GM10248 (cell line): ENCODE measurements at regions not wholly inside any gene's neighbourhood (a gene's known extent, or its start where the extent isn't known, plus 50 kb on each side); places are given as distances from the start of the nearest gene placed in this dataset.

Experiments used
- CTCF ChIA-PET: fragments of 300-600 bp; sonication (Branson Sonifier 250); formaldehyde crosslinking; extraction: SDS; loops from one replicate; lab custom pipeline; 2021; ENCODE audit warnings: antibody characterized with exemption; lab: Yijun Ruan, JAX
- POLR2A ChIA-PET: fragments of 350-650 bp; sonication (Branson Sonifier 250); formaldehyde crosslinking; extraction: SDS; loops from one replicate; lab custom pipeline; 2020; ENCODE audit warnings: antibody characterized with exemption; lab: Yijun Ruan, JAX
- DNase-seq: peaks from one replicate; pipeline ENCODE4 v3.0.0; 2012; ENCODE audit errors: extremely low spot score
- TF ChIP-seq, protein P1 (sequence below): IDR thresholded peaks from 2 replicates; pipeline ENCODE4 v1.5.1; 2012; ENCODE audit warnings: mild to moderate bottlenecking, low read depth; ENCODE audit errors: extremely low read depth, missing control alignments, control extremely low read depth

DNA sequence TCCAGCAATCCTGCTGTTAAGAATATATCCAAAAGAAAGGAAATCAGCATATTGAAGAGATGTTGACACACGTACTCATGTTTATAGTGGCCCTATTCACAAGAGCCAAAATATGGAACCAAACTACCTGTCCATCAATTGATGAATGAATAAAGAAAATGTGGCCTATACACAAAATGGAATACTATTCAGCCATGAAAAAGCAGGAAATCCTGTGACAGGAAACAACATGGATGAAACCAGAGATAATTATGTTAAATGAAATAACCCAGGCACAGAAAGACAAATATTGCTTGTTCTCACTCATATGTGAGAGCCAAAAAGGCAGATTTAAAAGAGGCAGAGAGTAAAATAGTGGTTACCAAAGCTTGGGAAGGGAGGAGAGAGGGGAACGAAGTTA, 127.1 kb downstream of the KCNJ2 start:
- TF ChIP-seq, protein P1, sequence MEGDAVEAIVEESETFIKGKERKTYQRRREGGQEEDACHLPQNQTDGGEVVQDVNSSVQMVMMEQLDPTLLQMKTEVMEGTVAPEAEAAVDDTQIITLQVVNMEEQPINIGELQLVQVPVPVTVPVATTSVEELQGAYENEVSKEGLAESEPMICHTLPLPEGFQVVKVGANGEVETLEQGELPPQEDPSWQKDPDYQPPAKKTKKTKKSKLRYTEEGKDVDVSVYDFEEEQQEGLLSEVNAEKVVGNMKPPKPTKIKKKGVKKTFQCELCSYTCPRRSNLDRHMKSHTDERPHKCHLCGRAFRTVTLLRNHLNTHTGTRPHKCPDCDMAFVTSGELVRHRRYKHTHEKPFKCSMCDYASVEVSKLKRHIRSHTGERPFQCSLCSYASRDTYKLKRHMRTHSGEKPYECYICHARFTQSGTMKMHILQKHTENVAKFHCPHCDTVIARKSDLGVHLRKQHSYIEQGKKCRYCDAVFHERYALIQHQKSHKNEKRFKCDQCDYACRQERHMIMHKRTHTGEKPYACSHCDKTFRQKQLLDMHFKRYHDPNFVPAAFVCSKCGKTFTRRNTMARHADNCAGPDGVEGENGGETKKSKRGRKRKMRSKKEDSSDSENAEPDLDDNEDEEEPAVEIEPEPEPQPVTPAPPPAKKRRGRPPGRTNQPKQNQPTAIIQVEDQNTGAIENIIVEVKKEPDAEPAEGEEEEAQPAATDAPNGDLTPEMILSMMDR: no peak
- POLR2A ChIA-PET: no interaction called here
- DNase-seq: no peak
- CTCF ChIA-PET: interaction anchor here (1.6 kb wide), 1 partner anchor 10 kb away, joined by 3 read pairs; no protein-coding TSS in a partner anchor

DNA sequence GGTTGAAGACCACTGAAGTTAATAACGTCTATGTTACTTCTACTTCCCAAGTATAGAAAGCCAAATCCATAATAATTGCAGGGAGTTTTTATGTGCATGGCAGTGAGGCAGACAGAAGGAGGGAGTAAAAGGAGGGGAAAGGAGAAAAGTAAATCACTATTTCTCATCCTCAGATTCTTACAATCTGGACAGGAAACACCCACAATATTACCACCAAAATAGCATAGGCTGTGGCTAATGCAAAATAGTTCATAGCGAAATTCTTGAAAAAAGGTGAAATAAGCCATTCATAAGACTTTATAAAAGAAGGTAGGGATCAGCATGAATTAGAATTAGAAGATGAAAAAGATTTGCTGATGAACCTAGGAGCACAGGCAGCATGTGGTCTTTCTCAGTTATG, 128.1 kb downstream of the KCNJ2 start:
- ChIA-PET POLR2A (no interaction called here), CTCF (no interaction called here)
- TF ChIP-seq, protein P1: no peak
- no peak for DNase-seq

DNA sequence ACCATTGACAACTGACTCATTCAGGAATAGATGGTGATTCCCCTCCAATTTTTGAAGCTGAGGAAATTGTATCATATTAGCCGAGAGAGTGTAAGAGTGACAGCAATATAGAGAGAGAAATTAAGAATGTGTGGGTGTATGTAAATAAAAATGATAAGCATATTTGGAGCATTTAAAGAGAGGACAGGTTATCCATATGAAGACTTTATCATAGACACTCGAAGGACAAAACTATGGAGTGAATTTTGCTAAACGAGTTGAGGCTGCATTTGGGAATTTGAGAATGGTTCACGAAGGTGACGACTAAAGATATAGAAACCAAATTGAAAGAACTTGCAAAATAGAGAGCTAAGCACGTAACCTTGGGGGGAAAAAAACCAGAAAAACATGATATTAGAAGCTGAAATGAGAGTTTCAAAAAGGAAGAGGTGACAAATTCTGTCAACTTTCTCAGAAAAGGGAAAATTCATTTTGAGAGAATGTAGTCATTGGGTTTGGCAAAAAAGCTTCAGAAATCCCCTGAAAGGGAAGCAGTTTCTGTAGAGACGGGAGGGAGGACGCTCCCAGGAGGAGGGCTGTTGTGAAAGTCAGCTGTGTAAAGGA, 129.7 kb downstream of the KCNJ2 start:
- peak; percentile 49 for DNase-seq
- TF ChIP-seq, protein P1: no peak
- ChIA-PET POLR2A (no interaction called here), CTCF (interaction anchor here (1.8 kb wide), 1 partner anchor 254 kb away, joined by 6 read pairs; no protein-coding TSS in a partner anchor)

DNA sequence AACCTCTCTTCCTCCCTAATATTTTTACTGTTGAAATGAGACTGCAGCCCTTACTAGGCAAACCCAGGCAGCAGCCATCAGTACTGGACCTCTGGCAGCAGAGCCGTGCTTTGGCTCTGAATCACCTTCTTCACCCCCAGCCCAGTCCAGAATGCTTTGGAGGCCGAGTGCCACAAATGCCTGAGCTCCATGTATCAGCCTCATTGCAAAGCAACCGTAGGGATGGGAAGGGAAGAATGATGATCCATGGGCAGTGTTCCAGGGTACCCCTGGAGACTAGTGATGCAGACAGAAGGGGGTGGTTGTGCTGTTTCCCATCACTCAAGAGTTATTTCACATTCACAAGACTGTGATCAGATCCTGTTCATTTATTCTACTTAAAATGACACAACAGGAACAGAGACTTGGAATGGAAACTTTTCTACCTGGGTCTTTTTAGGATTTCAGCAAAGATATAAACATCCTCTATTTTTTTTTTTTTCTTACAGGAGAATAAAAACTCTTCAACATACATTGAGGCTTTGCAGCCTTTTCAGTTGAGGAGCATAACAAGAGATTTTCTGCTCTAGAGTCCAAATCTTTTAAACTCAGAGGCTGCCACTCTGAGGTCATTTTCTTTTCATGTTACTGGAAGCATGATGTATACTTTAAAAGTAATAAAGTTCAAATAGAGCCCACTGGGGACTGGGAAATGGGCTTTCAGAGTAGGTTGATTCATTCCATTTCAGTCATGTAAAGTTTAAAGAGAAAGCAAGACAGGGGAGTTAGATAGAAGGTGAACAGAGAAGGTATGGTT, 138.3 kb downstream of the KCNJ2 start:
- no peak for DNase-seq
- CTCF ChIA-PET: interaction anchor here (1.2 to 1.5 kb wide), 2 partner anchors 22 to 34 kb away, joined by 3 to 4 read pairs; no protein-coding TSS in a partner anchor
- POLR2A ChIA-PET: no interaction called here
- TF ChIP-seq, protein P1: no peak

DNA sequence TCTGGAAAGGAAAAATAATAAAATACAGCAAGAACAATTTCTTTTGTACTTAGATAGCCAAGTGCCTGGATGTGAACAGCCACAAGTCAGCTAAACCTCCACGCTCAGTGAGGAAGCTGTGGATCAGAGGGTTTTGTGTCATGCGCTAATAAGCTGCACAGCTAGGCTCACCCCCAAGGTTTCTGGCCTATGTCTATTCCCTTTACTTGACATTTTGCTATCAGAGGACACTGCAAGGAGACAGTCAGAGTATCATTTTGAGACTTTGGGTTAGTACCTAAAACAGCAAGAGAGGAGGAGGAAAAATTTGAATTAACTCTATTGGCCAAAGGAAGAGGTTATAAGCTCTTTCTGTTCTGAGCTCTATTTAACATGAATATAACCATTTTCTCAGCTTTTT, 139.3 kb downstream of the KCNJ2 start:
- ChIA-PET CTCF (interaction anchor here (1.2 to 1.5 kb wide), 2 partner anchors 21 to 33 kb away, joined by 3 to 4 read pairs; no protein-coding TSS in a partner anchor), POLR2A (no interaction called here)
- TF ChIP-seq, protein P1: no peak
- DNase-seq: no peak

DNA sequence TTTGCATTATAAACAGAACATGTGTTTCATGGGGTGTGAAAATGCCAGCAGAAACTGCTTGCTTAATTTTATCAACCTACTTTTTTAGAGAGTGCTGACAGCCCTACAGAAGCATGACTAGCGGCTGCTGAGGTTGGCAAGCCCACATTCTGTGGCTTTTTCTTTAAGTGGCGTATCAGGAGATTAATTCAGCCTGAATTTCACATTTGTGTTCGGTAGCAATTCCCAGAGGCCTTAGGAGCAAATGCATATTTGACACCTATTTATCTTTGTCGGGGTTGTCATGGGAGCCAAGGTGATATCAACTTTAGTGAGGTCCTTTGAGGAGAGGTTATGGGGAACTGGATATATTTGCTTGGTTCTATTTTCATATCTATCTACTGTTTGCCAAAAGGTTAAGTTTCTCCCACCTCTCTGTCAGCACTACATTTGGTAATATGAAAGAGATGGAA, 140.9 kb downstream of the KCNJ2 start:
- CTCF ChIA-PET: no interaction called here
- TF ChIP-seq, protein P1: no peak

More for the DNA sequence above, 140.9 kb downstream of the KCNJ2 start:
- POLR2A ChIA-PET: no interaction called here
- no peak for DNase-seq
